Adipocyte (in vitro differentiated cells): ENCODE measurements at regions not wholly inside any gene's neighbourhood (a gene's known extent, or its start where the extent isn't known, plus 50 kb on each side); places are given as distances from the start of the nearest gene placed in this dataset.

ENCODE experiments used
- DNase-seq: peaks from one replicate; pipeline ENCODE4 v3.0.0-alpha.2; 2015; ENCODE audit warnings: low read depth
- H3K27me3 ChIP-seq: replicated peaks from 2 replicates; pipeline ENCODE4 v1.7.0; 2013; ENCODE audit warnings: mild to moderate bottlenecking, low read length, moderate library complexity; ENCODE audit not compliant: control insufficient read depth, insufficient read depth
- H3K36me3 ChIP-seq: 2 replicates; pipeline ENCODE4 v1.7.0; 2013; ENCODE audit warnings: low read length, mild to moderate bottlenecking, moderate library complexity; ENCODE audit not compliant: control insufficient read depth, insufficient read depth, severe bottlenecking
- H3K4me1 ChIP-seq: 2 replicates; pipeline ENCODE4 v1.7.0; 2013; ENCODE audit warnings: mild to moderate bottlenecking, low read length, moderate library complexity; ENCODE audit not compliant: control insufficient read depth, insufficient read depth
- H3K4me3 ChIP-seq: 2 replicates; pipeline ENCODE4 v1.7.0; 2013; ENCODE audit warnings: mild to moderate bottlenecking, low read length, moderate library complexity
- H3K9ac ChIP-seq: 2 replicates; pipeline ENCODE4 v1.7.0; 2013; ENCODE audit warnings: mild to moderate bottlenecking, low read length, moderate library complexity
- H3K9me3 ChIP-seq: 2 replicates; pipeline ENCODE4 v1.7.0; 2013; ENCODE audit warnings: mild to moderate bottlenecking, low read length, moderate library complexity; ENCODE audit not compliant: control insufficient read depth

- no peak for DNase-seq
- no peaks in the 10 kb centered on the region for H3K9me3 ChIP-seq
- no peak overlapping the region for H3K4me3 ChIP-seq
- no peaks in the 10 kb centered on the region for H3K36me3 ChIP-seq
- H3K4me1 ChIP-seq = no peaks in the 10 kb centered on the region
- H3K27me3 ChIP-seq = no peaks in the 10 kb centered on the region
- no peak overlapping the region for H3K9ac ChIP-seq
Observed at GRCh38 chr12:89799316-89799715, 90.7 kb upstream of the ATP2B1 start.

GRCh38 chr12:89797436-89797835 lies 88.8 kb upstream of the ATP2B1 start:
- Histone ChIP-seq H3K4me1 (no peaks in the 10 kb centered on the region), H3K9me3 (no peaks in the 10 kb centered on the region), H3K4me3 (no peak overlapping the region), H3K36me3 (no peaks in the 10 kb centered on the region), H3K27me3 (no peaks in the 10 kb centered on the region), H3K9ac (no peak overlapping the region)
- DNase-seq = no peak

- H3K4me3 ChIP-seq = no peak overlapping the region
- no peak overlapping the region for H3K9ac ChIP-seq
- H3K4me1 ChIP-seq = no peaks in the 10 kb centered on the region
- no peaks in the 10 kb centered on the region for H3K9me3 ChIP-seq
- DNase-seq = no peak
- no peaks in the 10 kb centered on the region for H3K27me3 ChIP-seq
- H3K36me3 ChIP-seq = no peaks in the 10 kb centered on the region
Observed at GRCh38 chr12:89796798-89797382, 88.3 kb upstream of the ATP2B1 start.

GRCh38 chr12:89793946-89794345 lies 85.3 kb upstream of the ATP2B1 start:
- no peak for DNase-seq
- Histone ChIP-seq H3K9me3 (no peaks in the 10 kb centered on the region), H3K36me3 (no peaks in the 10 kb centered on the region), H3K4me3 (no peak overlapping the region), H3K27me3 (no peaks in the 10 kb centered on the region), H3K4me1 (peaks cover 11% of the 10 kb centered on the region), H3K9ac (no peak overlapping the region)

- no peaks in the 10 kb centered on the region for H3K36me3 ChIP-seq
- no peak overlapping the region for H3K4me3 ChIP-seq
- no peaks in the 10 kb centered on the region for H3K27me3 ChIP-seq
- DNase-seq = no peak
- H3K4me1 ChIP-seq = peaks cover 11% of the 10 kb centered on the region
- H3K9ac ChIP-seq = no peak overlapping the region
- H3K9me3 ChIP-seq = peaks cover 3% of the 10 kb centered on the region
Observed at GRCh38 chr12:89791286-89791685, 82.6 kb upstream of the ATP2B1 start.

- Histone ChIP-seq H3K4me3 (no peak overlapping the region), H3K36me3 (no peaks in the 10 kb centered on the region)
Observed at GRCh38 chr12:89789862-89790261, 81.2 kb upstream of the ATP2B1 start.

GRCh38 chr12:89787763-89788162 lies 79.1 kb upstream of the ATP2B1 start:
- Histone ChIP-seq H3K9ac (no peak overlapping the region), H3K36me3 (no peaks in the 10 kb centered on the region), H3K4me1 (peaks cover 11% of the 10 kb centered on the region), H3K9me3 (peaks cover 7% of the 10 kb centered on the region), H3K4me3 (no peak overlapping the region), H3K27me3 (no peaks in the 10 kb centered on the region)
- DNase-seq = no peak

More at GRCh38 chr12:89789862-89790261, 81.2 kb upstream of the ATP2B1 start:
- peak; percentile 75 for DNase-seq
- Histone ChIP-seq H3K9ac (no peak overlapping the region), H3K4me1 (peaks cover 11% of the 10 kb centered on the region), H3K9me3 (peaks cover 7% of the 10 kb centered on the region), H3K27me3 (no peaks in the 10 kb centered on the region)

GRCh38 chr12:89786177-89786810 lies 77.7 kb upstream of the ATP2B1 start:
- Histone ChIP-seq H3K9ac (no peak overlapping the region), H3K4me3 (no peak overlapping the region), H3K27me3 (no peaks in the 10 kb centered on the region), H3K36me3 (no peaks in the 10 kb centered on the region), H3K9me3 (peaks cover 7% of the 10 kb centered on the region), H3K4me1 (peaks cover 11% of the 10 kb centered on the region)
- DNase-seq = no peak

GRCh38 chr12:89783359-89784060 lies 74.9 kb upstream of the ATP2B1 start:
- H3K27me3 ChIP-seq = no peaks in the 10 kb centered on the region
- H3K4me1 ChIP-seq = no peaks in the 10 kb centered on the region
- no peak overlapping the region for H3K9ac ChIP-seq
- H3K36me3 ChIP-seq = no peaks in the 10 kb centered on the region
- peaks cover 7% of the 10 kb centered on the region for H3K9me3 ChIP-seq
- peak; percentile 21 for DNase-seq
- no peak overlapping the region for H3K4me3 ChIP-seq

- Histone ChIP-seq H3K9ac (no peak overlapping the region), H3K36me3 (no peaks in the 10 kb centered on the region), H3K4me1 (no peaks in the 10 kb centered on the region), H3K4me3 (no peak overlapping the region), H3K27me3 (no peaks in the 10 kb centered on the region), H3K9me3 (peaks cover 7% of the 10 kb centered on the region)
- DNase-seq = no peak
Observed at GRCh38 chr12:89782807-89783206, 74.2 kb upstream of the ATP2B1 start.

- Histone ChIP-seq H3K36me3 (no peaks in the 10 kb centered on the region), H3K9ac (no peak overlapping the region), H3K4me3 (no peak overlapping the region), H3K4me1 (no peaks in the 10 kb centered on the region), H3K27me3 (no peaks in the 10 kb centered on the region), H3K9me3 (peaks cover 7% of the 10 kb centered on the region)
- no peak for DNase-seq
Observed at GRCh38 chr12:89781946-89782550, 73.4 kb upstream of the ATP2B1 start.
